Stomach (tissue), 4 donors: ENCODE measurements at regions not wholly inside any gene's neighbourhood (a gene's known extent, or its start where the extent isn't known, plus 50 kb on each side); places are given as distances from the start of the nearest gene placed in this dataset.

Source experiments
- CTCF ChIP-seq, 7 experiments: fragments of 450-650 bp in 4 of 7; fragments of 200-600 bp in 3 of 7; sonication (generic) in 3 of 7; IDR thresholded peaks; one replicate each; pipeline ENCODE4 v1.5.1; 2016 to 2019; ENCODE audit warnings: antibody characterized with exemption in 7 of 7, control low read depth in 2 of 7, mild to moderate bottlenecking in 1 of 7
- EP300 ChIP-seq: sonication (generic); formaldehyde crosslinking; IDR thresholded peaks from one replicate; pipeline ENCODE4 v1.6.1; 2017; ENCODE audit warnings: antibody characterized with exemption
- POLR2A ChIP-seq, 4 donors: fragments of 450-650 bp; IDR thresholded peaks; one replicate each; pipeline ENCODE4 v1.6.1; 2016; ENCODE audit warnings: antibody characterized with exemption in 4 of 4, control low read depth in 2 of 4, mild to moderate bottlenecking in 1 of 4, moderate library complexity in 1 of 4
- POLR2AphosphoS5 ChIP-seq, 3 donors: sonication (generic); formaldehyde crosslinking; IDR thresholded peaks; one replicate each; pipeline ENCODE4 v1.6.1; 2016; ENCODE audit warnings: antibody characterized with exemption in 3 of 3

GRCh38 chr4:173651651-173652282 is 121.7 kb upstream of the HAND2 start:
- TF ChIP-seq EP300 (no peak), CTCF (IDR thresholded peaks at IDR 0.05) (no peak), POLR2AphosphoS5 (IDR thresholded peaks at IDR 0.05) (no peak), POLR2A (IDR thresholded peaks at IDR 0.05) (no peak)
